HepG2 (cell line): ENCODE measurements at regions not wholly inside any gene's neighbourhood (a gene's known extent, or its start where the extent isn't known, plus 50 kb on each side); places are given as distances from the start of the nearest gene placed in this dataset.

Source experiments
- CEBPB ChIP-seq: IDR thresholded peaks from 2 replicates; pipeline ENCODE4 v1.6.1; 2011; ENCODE audit warnings: low read depth, low read length, improper control_type of control experiment, borderline replicate concordance
- FOXK1 ChIP-seq: sonication (generic); formaldehyde crosslinking; IDR thresholded peaks from 2 replicates; pipeline ENCODE4 v1.4.0; 2020; ENCODE audit warnings: low read depth, missing genetic modification reagents, borderline replicate concordance
- FOXP1 ChIP-seq, 2 experiments: fragments of 450-650 bp in 1 of 2; IDR thresholded peaks; 2 replicates each; pipeline ENCODE4 v1.6.1; 2017 to 2018; ENCODE audit warnings: antibody characterized with exemption in 1 of 2
- RERE ChIP-seq: IDR thresholded peaks from 2 replicates; pipeline ENCODE4 v1.6.1; 2016; ENCODE audit warnings: low read depth, missing genetic modification reagents, missing compliant biosample characterization
- SOX5 ChIP-seq: IDR thresholded peaks from 2 replicates; pipeline ENCODE4 v1.6.1; 2016; ENCODE audit warnings: borderline replicate concordance
- U2AF2 ChIP-seq: fragments of 200-400 bp; formaldehyde crosslinking; IDR thresholded peaks from 2 replicates; pipeline ENCODE4 v1.6.1; 2017; ENCODE audit warnings: low read depth, mild to moderate bottlenecking, low read length
- ZBTB40 ChIP-seq, 2 experiments: fragments of 450-650 bp in 1 of 2; sonication (generic) in 1 of 2; formaldehyde crosslinking in 1 of 2; IDR thresholded peaks; 2 replicates each; pipeline versions ENCODE4 v1.6.1 to v1.8.0; 2016 to 2022; ENCODE audit warnings: antibody characterized with exemption in 1 of 2, mild to moderate bottlenecking in 1 of 2, missing genetic modification reagents in 1 of 2
- ZBTB42 ChIP-seq: sonication (generic); formaldehyde crosslinking; IDR thresholded peaks from 2 replicates; pipeline ENCODE4 v1.5.0; 2020; ENCODE audit warnings: mild to moderate bottlenecking, missing genetic modification reagents
- ZNF362 ChIP-seq: sonication (generic); formaldehyde crosslinking; IDR thresholded peaks from 2 replicates; pipeline ENCODE4 v1.4.0; 2020; ENCODE audit warnings: missing genetic modification reagents, mild to moderate bottlenecking, borderline replicate concordance
- ZNF503 ChIP-seq: sonication (generic); formaldehyde crosslinking; IDR thresholded peaks from 2 replicates; pipeline ENCODE4 v1.4.0; 2020; ENCODE audit warnings: missing genetic modification reagents
- ZNF724P ChIP-seq: sonication (generic); formaldehyde crosslinking; IDR thresholded peaks from 2 replicates; pipeline ENCODE4 v1.8.0; 2022; ENCODE audit warnings: missing genetic modification reagents, borderline replicate concordance

- peak; percentile 58; the same call in 1 of the 2 replicates for TF ChIP-seq ZNF362 (CRISPR knock-in tag)
- no peak for TF ChIP-seq FOXP1 (IDR thresholded peaks at IDR 0.05)
- TF ChIP-seq FOXP1 (CRISPR knock-in tag; IDR thresholded peaks at IDR 0.05) = peak; percentile 76
- no peak for TF ChIP-seq ZNF724P
- TF ChIP-seq SOX5 (CRISPR knock-in tag) = peak; percentile 66
- 0 out of 2 replicates have a peak, but pooled peaks have one; percentile 58 for TF ChIP-seq FOXK1
- peak; percentile 40; the same call in 1 of the 2 replicates for TF ChIP-seq CEBPB
- TF ChIP-seq ZBTB42 (CRISPR knock-in tag) = no peak
- no peak for TF ChIP-seq ZNF503 (CRISPR knock-in tag)
- no peak for TF ChIP-seq ZBTB40 (IDR thresholded peaks at IDR 0.05)
- TF ChIP-seq ZBTB40 (CRISPR knock-in tag; IDR thresholded peaks at IDR 0.05) = no peak
- TF ChIP-seq U2AF2 = no peak
- peak; percentile 13; the same call in 1 of the 2 replicates for TF ChIP-seq RERE (CRISPR knock-in tag)
Measured at GRCh38 chr18:57243624-57244179, 96.8 kb downstream of the BOD1L2 start (continued).
